HPDE6-E6E7 (cell line): ENCODE measurements at regions not wholly inside any gene's neighbourhood (a gene's known extent, or its start where the extent isn't known, plus 50 kb on each side); places are given as distances from the start of the nearest gene placed in this dataset.
A peak's percentile ranks its signal among the peaks of the same experiment; 100 is the strongest.

Experiments
- DNase-seq: peaks from one replicate; pipeline ENCODE4 v3.0.0; 2011; ENCODE audit warnings: missing footprints; ENCODE audit errors: extremely low spot score

GRCh38 chr11:39294648-39295047 is 2164.8 kb downstream of the LRRC4C start:
- DNase-seq: no peak

DNA sequence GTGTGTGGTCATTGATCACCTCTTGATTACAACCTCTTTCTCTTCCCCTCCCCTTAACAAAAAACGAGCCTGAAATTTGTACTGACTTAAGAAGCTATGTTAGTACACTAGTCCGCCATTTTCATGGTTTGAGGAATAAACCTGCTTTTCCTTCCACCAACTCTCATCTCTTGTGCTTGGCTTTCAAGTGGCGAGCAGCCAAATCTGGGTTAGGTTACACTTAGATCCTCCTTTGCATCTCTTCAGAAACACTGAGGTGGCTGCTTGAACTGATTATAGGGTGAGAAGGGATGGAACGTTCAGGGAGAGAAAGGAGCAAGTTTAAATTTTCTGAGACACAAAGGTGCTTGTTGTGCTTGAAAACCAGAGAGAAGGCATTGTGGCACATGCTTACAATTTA is 2171.4 kb downstream of the LRRC4C start:
- DNase-seq: no peak

DNA sequence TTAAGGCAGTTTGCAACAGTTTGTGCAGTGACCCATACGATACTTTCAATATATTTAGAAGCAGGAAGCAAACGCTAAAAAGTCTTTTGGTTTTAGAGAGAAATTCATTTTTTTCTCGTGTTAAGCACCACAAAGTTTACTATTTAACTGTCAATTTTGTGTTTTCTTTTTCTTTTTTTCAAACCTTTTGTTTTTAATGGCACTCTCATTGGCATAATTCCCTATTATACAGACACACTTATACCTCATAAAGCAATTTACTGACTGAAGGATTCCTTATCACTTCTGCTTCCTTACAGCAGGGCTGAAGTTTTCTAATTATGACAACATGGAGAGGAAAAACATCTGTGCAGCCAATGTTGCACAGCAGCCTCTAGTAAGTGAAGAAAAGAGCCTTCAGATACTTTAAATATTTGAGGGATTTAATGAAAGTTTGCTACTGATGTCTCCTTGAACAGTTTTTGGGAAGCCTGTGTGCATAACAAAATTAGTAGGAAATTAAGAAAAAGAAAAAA is 2191.2 kb downstream of the LRRC4C start:
- DNase-seq: no peak

GRCh38 chr11:39255648-39256047 is 2203.8 kb downstream of the LRRC4C start:
- DNase-seq: no peak

DNA sequence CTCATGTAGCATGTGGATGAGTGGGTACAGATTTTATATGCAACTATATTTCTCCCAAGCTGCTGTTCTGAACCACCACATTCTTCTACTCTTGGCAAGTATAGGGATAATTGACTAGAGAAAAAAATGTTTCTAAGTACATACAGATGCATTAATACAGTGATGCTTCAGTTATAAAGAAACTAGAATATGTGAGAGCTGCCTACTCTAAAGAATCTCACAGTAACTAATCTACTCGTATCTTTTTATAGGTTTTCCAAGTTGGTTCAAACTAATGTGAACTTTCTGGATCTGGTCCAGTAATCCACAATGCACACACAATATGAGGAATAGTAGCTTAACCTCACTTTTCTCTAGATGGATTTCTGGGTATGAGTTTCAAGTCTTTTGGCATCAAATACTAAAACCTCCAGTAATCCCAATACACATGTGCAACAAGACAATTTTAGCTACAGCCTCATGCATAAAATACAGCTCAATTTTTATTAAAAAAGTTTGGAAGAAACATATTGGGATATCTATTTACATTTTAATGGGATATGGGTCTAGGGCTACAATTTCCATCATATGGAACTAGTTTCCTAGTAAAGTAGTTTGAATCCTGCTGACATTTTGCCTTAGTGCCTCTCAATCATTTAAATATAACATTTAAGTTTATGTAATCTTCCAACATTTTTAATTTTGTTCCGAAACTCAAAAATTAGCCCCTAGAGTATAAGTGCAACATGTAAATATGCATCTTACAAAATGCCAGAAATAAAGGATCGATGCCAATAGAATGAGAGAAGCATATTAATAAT is 2209.7 kb downstream of the LRRC4C start:
- no peak for DNase-seq

GRCh38 chr11:39247570-39248137 is 2211.8 kb downstream of the LRRC4C start:
- no peak for DNase-seq

GRCh38 chr11:39239553-39239952 is 2219.9 kb downstream of the LRRC4C start:
- no peak for DNase-seq

DNA sequence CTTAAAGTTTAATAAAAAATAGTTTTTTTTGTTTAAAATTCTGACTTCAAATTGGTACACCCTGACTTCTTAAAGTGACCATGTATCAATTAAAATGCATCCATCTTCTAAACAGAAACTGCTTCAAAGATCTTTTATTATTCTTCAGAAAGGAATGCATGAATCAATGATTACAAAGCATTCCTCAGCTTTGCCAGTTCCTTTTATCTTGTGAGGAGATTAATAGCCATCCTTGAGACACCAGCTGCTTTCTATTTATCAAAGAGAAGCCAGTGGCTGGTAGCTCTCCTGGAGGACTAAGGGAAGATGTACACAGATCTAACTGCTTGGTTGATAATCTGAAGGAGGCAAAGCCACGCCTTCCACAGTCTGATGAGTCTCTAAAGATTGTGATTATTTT is 2222.5 kb downstream of the LRRC4C start:
- DNase-seq: peak; percentile 5

- no peak for DNase-seq
These were observed 2237.8 kb downstream of the LRRC4C start for GRCh38 chr11:39221550-39222138.

DNA sequence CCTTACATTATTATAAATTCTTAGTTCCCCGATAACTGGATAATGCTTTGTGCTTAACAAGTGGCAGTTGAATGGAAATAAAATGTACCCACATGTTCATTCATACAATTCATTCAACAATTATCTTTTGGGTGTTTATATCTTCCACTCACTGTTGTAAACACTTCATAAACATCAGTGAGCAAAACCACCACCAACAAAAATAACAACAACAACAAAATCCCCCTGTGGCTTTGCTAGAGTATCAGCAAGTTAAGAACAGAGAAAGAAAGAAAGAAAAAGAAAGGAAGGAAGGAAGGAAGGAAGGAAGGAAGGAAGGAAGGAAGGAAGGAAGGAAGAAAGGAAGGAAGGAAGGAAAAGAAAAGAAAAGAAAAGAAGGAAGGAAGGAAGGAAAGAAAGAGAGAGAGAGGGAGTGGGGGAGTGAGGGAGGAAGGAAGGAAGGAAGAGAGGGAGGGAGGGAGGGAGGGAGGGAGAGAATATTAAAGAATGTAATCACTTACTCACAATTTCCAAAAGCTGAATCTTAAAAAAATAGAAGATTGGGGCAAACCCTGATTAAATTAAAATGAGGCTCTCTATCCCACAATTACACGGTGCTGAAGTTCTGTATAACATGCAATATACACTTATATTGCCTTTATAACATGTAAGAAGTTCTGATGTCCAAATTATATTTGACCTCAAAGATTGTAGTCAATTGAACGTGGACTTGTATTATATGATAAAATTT is 2238.8 kb downstream of the LRRC4C start:
- DNase-seq: no peak

- no peak for DNase-seq
These were observed 2239.4 kb downstream of the LRRC4C start for GRCh38 chr11:39220069-39220468.

GRCh38 chr11:39209981-39210380 is 2249.5 kb downstream of the LRRC4C start:
- no peak for DNase-seq

- DNase-seq: no peak
These were observed 2254.0 kb downstream of the LRRC4C start for GRCh38 chr11:39205236-39205995.

DNA sequence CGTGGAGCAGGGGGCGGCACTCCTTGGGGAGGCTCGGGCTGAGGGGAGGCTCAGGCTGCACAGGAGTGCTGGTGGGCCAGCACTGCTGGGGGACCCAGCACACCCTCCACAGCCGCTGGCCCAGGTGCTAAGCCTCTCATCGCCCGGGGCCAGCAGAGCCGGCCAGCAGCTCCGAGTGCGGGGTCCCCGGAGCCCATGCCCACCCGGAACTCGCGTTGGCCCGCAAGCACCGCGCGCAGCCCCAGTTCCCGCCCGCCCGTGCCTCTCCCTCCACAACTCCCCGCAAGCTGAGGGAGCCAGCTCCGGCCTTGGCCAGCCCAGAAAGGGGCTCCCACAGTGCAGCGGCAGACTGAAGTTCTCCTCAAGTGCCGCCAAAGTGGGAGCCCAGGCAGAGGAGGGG is 2266.8 kb downstream of the LRRC4C start:
- DNase-seq: no peak

- DNase-seq: no peak
These were observed 2268.7 kb downstream of the LRRC4C start for GRCh38 chr11:39190751-39191150.

DNA sequence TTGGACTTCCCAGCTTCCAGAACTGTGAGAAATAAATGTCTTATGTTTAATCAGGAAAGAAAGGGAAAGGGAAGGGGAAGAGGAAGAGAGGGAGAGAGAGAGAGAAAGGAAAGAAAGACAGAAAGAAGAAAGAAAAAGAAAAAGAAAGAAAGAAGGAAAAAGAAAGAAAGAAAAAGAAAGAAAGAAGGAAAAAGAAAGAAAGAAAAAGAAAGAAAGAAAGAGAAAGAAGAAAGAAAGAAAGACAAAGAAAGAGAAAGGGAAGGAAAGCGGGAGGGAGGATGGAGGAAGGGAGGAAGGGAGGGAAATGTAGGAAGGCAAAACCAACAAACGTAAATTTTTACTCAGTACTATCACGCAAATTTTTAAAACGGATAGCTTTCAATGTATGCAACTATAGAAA is 2281.8 kb downstream of the LRRC4C start:
- no peak for DNase-seq

DNA sequence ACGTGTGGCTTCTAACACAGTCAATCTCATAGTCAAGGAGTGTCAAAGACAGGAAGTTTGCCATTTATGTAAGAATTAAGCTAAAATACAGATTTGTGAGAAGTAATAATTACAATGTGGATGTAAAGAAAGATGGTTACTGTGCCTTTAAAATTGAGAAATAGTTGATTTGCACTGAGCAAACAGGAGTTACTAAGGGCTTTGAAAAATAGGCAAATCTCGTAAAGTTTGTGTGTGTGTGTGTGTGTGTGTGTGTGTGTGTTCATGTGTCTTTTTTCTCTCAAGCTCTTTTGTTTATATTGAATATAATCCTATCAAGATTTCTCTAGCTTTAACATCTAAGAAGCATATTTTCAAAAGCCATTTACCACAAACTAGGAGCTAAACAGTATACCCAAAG is 2284.5 kb downstream of the LRRC4C start:
- no peak for DNase-seq

GRCh38 chr11:39174196-39174595 is 2285.3 kb downstream of the LRRC4C start:
- no peak for DNase-seq

DNA sequence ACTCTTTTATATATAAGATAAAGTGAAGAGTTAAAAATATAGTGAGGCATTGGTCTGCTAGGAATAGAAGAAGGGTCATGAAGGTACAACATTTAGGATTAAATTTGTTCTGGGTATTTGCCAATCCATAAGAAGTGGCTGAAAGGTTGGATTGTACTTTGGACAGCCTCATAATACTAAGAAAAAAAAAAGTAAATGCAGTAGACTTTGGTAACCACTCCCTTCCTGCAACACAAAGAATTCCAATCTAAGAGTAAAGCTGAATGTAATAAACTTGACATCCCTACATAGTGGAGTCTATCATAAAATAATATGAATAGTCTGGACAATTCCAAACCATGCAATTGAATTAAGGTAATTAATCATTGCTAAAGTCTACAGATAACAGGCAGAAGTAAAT is 2294.4 kb downstream of the LRRC4C start:
- no peak for DNase-seq

DNA sequence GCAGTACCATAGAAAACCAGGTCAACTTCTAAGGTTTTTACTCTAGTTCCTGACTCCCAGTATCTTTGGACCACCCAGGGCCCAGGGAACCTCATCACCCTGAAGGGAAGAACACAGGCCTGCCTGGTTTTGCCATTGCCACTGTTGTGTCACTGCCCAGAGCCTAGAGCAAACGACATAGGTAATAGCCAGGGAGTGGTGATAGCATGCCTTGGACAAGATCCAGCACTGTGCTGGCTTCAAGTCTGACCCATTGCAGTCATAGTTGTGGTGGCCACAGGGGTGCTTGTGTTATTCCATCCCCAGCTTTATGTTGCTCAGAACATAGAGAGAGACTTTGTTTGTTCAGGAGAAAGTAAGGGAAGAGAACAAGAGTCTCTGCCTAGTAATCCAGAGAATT is 2310.2 kb downstream of the LRRC4C start:
- no peak for DNase-seq

- no peak for DNase-seq
These were observed 2314.1 kb downstream of the LRRC4C start for GRCh38 chr11:39145346-39145745.
